Activated CD4-positive, alpha-beta T cell treated with anti-CD3 and anti-CD28 coated beads, Interleukin-2, amount 50 U/mL, for 4 hours (primary cell): ENCODE measurements at regions not wholly inside any gene's neighbourhood (a gene's known extent, or its start where the extent isn't known, plus 50 kb on each side); places are given as distances from the start of the nearest gene placed in this dataset.
"Not testable (repeated sequence)": the region's sequence is repeated elsewhere in the genome, so short reads cannot be mapped to it uniquely, and the experiment has no call there.

ENCODE experiments used
- DNase-seq, 2 experiments: peaks; one replicate each; pipeline ENCODE4 v3.0.0-alpha.2; 2020

GRCh38 chr13:42485272-42485671 is 88.7 kb upstream of the TNFSF11 start:
- no peak for DNase-seq

- no peak for DNase-seq
Observed at GRCh38 chr13:42486711-42487198, 87.2 kb upstream of the TNFSF11 start.

GRCh38 chr13:42487221-42487620 is 86.7 kb upstream of the TNFSF11 start:
- no peak for DNase-seq

GRCh38 chr13:42490676-42491075 is 83.3 kb upstream of the TNFSF11 start:
- DNase-seq = no peak

GRCh38 chr13:42492372-42492920 is 81.5 kb upstream of the TNFSF11 start:
- no peak for DNase-seq

- no peak for DNase-seq
Observed at GRCh38 chr13:42494157-42494556, 79.8 kb upstream of the TNFSF11 start.

- DNase-seq = no peak
Observed at GRCh38 chr13:42495255-42495654, 78.7 kb upstream of the TNFSF11 start.

- no peak for DNase-seq
Observed at GRCh38 chr13:42495751-42496150, 78.2 kb upstream of the TNFSF11 start.

- not testable (repeated sequence) for DNase-seq
Observed at GRCh38 chr13:42496926-42497554, 76.9 kb upstream of the TNFSF11 start.

GRCh38 chr13:42497798-42498197 is 76.2 kb upstream of the TNFSF11 start:
- DNase-seq = peak in 1 of 2 experiments; percentile 2

GRCh38 chr13:42498521-42498920 is 75.4 kb upstream of the TNFSF11 start:
- no peak for DNase-seq
